ENCODE measurements at regions not wholly inside any gene's neighbourhood (a gene's known extent, or its start where the extent isn't known, plus 50 kb on each side); places are given as distances from the start of the nearest gene placed in this dataset.
"Not testable (repeated sequence)": the region's sequence is repeated elsewhere in the genome, so short reads cannot be mapped to it uniquely, and the experiment has no call there.

GRCh38 chr12:125794401-125794800 is 729.2 kb downstream of the AACS start:
- no peak for DNase-seq (ENCODE audit: low spot score)

GRCh38 chr12:125797421-125798175 is 732.4 kb downstream of the AACS start:
- DNase-seq (ENCODE audit: low spot score) = no peak

GRCh38 chr12:125804660-125805059 is 739.4 kb downstream of the AACS start:
- DNase-seq (ENCODE audit: low spot score) = no peak

- no peak for DNase-seq (ENCODE audit: low spot score)
These were observed 759.0 kb downstream of the AACS start for GRCh38 chr12:125824276-125824675.

- DNase-seq (ENCODE audit: low spot score) = no peak
These were observed 770.6 kb downstream of the AACS start for GRCh38 chr12:125835852-125836251.

- DNase-seq (ENCODE audit: low spot score) = no peak
These were observed 771.4 kb downstream of the AACS start for GRCh38 chr12:125836647-125837046.

- no peak for DNase-seq (ENCODE audit: low spot score)
These were observed 776.1 kb downstream of the AACS start for GRCh38 chr12:125841332-125841731.

- DNase-seq (ENCODE audit: low spot score) = no peak
These were observed 786.9 kb downstream of the AACS start for GRCh38 chr12:125852116-125852515.

GRCh38 chr12:125852679-125853078 is 787.4 kb downstream of the AACS start:
- no peak for DNase-seq (ENCODE audit: low spot score)

- no peak for DNase-seq (ENCODE audit: low spot score)
These were observed 788.4 kb downstream of the AACS start for GRCh38 chr12:125853670-125854069.

- DNase-seq (ENCODE audit: low spot score) = no peak
These were observed 791.1 kb downstream of the AACS start for GRCh38 chr12:125856366-125856765.

- no peak for DNase-seq (ENCODE audit: low spot score)
These were observed 791.7 kb downstream of the AACS start for GRCh38 chr12:125856896-125857295.

- no peak for DNase-seq (ENCODE audit: low spot score)
These were observed 795.5 kb downstream of the AACS start for GRCh38 chr12:125860672-125861288.

GRCh38 chr12:125861299-125862281 is 796.4 kb downstream of the AACS start:
- no peak for DNase-seq (ENCODE audit: low spot score)

- not testable (repeated sequence) for DNase-seq (ENCODE audit: low spot score)
These were observed 800.0 kb downstream of the AACS start for GRCh38 chr12:125865236-125865635.

GRCh38 chr12:125871811-125872594 is 806.8 kb downstream of the AACS start:
- DNase-seq (ENCODE audit: low spot score) = no peak

GRCh38 chr12:125873016-125873415 is 807.8 kb downstream of the AACS start:
- DNase-seq (ENCODE audit: low spot score) = no peak

GRCh38 chr12:125878483-125878882 is 813.2 kb downstream of the AACS start:
- DNase-seq (ENCODE audit: low spot score) = no peak

- DNase-seq (ENCODE audit: low spot score) = no peak
These were observed 816.9 kb downstream of the AACS start for GRCh38 chr12:125882141-125882540.

GRCh38 chr12:125888921-125889320 is 823.7 kb downstream of the AACS start:
- DNase-seq (ENCODE audit: low spot score) = no peak

GRCh38 chr12:125889742-125890141 is 824.5 kb downstream of the AACS start:
- DNase-seq (ENCODE audit: low spot score) = no peak
